ENCODE measurements at regions not wholly inside any gene's neighbourhood (a gene's known extent, or its start where the extent isn't known, plus 50 kb on each side); places are given as distances from the start of the nearest gene placed in this dataset.
A peak's percentile ranks its signal among the peaks of the same experiment; 100 is the strongest.

DNA sequence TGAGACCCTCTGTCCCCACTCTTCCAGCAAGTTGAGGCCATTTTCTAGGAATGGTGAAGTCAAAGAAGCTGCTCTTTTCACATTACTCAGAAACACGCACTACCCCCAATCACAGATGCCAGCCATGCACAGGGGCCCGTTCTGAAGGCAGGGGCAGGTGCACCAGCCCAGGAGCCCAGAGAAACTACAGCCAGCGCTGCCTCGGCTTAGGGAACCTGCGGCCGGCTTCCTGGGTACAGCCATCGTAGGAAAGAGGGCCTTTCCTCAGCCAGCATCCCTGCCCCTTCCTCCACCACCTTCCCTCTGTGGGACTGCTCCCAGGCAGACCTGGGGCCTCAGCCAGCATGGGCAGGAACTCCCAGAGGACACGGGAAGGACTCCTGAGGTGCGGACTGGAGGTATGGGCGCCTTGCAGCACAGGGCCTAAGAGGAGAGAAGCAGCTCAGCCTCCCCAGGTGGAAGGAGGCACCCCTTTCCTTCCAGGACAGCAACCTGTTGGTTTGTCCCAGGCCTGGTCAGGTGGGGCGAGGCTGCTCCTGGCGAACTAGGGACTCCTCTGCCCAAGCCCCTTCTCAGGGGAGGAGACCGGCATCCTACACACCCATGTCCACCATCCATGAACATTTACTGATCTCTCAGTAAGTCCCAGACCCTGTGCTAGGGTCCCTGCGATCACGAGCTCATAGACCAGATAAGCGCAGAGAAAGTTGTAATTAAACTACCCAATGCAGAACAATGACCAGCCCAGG is 99.0 kb upstream of the ID2 start:
- TF ChIP-seq, protein P1, sequence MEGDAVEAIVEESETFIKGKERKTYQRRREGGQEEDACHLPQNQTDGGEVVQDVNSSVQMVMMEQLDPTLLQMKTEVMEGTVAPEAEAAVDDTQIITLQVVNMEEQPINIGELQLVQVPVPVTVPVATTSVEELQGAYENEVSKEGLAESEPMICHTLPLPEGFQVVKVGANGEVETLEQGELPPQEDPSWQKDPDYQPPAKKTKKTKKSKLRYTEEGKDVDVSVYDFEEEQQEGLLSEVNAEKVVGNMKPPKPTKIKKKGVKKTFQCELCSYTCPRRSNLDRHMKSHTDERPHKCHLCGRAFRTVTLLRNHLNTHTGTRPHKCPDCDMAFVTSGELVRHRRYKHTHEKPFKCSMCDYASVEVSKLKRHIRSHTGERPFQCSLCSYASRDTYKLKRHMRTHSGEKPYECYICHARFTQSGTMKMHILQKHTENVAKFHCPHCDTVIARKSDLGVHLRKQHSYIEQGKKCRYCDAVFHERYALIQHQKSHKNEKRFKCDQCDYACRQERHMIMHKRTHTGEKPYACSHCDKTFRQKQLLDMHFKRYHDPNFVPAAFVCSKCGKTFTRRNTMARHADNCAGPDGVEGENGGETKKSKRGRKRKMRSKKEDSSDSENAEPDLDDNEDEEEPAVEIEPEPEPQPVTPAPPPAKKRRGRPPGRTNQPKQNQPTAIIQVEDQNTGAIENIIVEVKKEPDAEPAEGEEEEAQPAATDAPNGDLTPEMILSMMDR (IDR thresholded peaks at IDR 0.05), result no peak
- no peaks in the 10 kb centered on the region for H3K9me3 ChIP-seq
- H3K27ac ChIP-seq, result peak overlapping the region; percentile 93
- no peaks in the 10 kb centered on the region for H3K36me3 ChIP-seq
- H3K4me1 ChIP-seq (ENCODE audit: control insufficient read depth in 1 of 2, insufficient read depth in 1 of 2, low read depth in 1 of 2, low read length in 1 of 2), result peaks cover 29 to 32% of the 10 kb centered on the region in 2 experiments
- no peaks in the 10 kb centered on the region for H3K27me3 ChIP-seq
- H3K4me3 ChIP-seq (ENCODE audit: low read depth in 1 of 2, low read length in 1 of 2), result peak overlapping the region; percentile 57 to 69

DNA sequence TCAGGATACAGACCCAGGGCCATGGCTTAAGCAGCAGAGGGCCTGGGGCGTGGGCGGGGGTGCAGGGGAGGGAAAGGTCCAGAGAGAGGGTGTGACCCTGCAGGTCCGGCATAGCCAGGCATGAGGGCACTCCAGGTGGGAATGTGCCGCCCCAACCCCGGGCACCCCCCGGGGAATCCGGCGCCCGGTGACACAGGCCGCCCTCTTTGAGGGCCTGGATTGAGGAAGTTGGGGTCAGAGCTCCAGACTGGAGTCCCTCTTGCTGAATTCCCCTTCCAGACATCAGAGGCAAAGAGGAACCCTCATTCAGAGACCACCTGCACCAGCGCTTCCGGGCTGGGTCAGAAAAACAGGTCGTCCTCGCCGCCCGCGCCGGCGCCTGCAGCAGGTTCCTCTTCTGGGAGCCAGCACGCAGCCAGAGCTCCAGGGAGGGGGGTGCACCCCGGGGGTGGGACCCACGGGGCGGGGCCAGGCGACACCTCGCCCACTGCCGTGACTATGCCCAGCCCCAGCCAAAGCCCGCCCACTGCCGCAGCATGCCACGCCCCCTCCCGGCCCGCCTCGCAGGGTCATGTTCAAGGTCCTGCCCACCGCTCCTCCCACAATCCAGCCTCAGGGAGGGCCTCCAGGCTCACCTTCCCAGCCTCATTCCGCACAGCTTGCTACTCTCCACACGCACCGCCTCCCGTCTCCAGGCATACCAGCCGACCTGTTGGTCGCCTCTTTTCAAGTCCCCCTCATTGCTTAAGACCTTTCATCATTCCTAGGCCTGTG is 98.3 kb upstream of the ID2 start:
- H3K4me1 ChIP-seq (ENCODE audit: control insufficient read depth in 1 of 2, insufficient read depth in 1 of 2, low read depth in 1 of 2, low read length in 1 of 2), result peaks cover 29 to 32% of the 10 kb centered on the region in 2 experiments
- peak overlapping the region; percentile 93 for H3K27ac ChIP-seq
- no peaks in the 10 kb centered on the region for H3K9me3 ChIP-seq
- H3K27me3 ChIP-seq, result no peaks in the 10 kb centered on the region
- H3K36me3 ChIP-seq, result no peaks in the 10 kb centered on the region
- TF ChIP-seq, protein P1 (IDR thresholded peaks at IDR 0.05), result peak; percentile 24
- H3K4me3 ChIP-seq (ENCODE audit: low read depth in 1 of 2, low read length in 1 of 2), result peak overlapping the region; percentile 57 to 69

DNA sequence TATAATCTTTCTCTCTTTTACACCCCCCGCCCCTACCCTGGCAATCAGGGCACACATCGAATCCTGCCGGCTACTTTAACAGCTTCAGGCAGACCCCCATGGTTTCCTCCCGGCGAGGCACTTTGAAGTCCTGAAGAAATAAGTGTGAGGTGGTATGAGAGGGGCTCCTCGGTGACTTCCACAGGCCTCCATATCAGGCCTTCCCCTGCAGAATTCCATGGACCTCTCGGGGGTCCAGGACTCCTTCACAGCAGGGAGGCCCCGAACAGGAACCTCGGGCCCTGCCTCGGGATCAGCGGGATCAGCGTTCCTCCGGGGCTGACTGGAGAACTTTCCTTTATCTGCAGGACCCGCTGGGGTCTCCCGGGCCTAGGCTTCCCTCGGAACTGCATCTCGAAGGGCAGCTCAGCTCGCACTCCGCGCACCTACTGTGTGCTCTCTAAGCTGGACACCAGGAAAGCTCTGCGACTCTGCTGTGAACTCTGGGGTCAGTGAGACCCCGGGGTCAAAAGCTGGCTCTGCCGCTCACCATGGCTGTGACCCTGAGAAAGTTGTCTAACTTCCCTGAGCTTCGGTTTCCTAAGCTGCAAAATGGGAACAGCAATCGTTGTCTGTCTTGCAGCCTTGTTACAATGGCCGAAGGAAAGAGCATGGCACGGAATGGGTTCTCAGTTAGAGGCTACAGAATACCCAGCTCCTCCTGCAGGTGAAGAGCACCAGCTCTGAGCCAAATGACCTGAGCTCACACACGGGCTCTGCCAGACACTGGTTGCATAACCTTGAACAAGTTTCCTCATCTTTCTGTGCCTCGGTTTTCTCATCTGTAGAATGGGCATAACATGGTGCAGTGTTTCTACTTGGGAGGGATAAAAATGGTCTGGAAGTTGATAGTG is 97.4 kb upstream of the ID2 start:
- H3K4me3 ChIP-seq (ENCODE audit: low read depth in 1 of 2, low read length in 1 of 2), result peak overlapping the region; percentile 57 to 69
- H3K27ac ChIP-seq, result peak overlapping the region; percentile 93
- no peaks in the 10 kb centered on the region for H3K27me3 ChIP-seq
- H3K9me3 ChIP-seq, result no peaks in the 10 kb centered on the region
- peaks cover 29 to 32% of the 10 kb centered on the region in 2 experiments for H3K4me1 ChIP-seq (ENCODE audit: control insufficient read depth in 1 of 2, insufficient read depth in 1 of 2, low read depth in 1 of 2, low read length in 1 of 2)
- TF ChIP-seq, protein P1 (IDR thresholded peaks at IDR 0.05), result no peak
- no peaks in the 10 kb centered on the region for H3K36me3 ChIP-seq

DNA sequence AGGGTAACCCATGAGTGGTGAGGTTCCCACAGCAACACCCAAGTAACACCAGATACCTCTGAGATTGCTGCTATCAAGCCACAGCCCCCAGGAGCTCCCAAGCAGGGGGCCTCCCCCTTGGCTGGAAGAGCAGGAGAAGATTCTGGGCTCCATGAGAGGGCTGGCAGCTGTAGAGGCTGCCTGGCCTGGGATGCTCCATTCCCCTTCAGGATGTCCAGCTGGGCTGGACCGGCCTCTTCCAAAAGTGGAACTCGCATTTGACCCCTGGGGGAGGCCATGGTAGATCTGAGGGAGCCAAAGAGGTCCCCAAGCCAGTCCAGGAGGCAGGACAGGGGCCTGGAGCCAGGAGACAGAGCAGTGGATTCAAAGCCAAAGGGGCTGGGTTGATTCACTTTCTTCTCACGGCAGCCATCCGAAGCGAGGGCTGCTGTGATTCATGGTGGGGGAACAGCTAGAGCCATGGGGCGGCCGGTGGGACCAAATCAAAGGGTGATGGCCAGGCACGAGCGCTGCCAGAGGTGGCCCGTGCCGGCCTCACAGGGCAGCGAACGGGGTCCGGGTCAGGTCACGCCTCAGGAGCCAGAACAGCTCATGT is 95.3 kb upstream of the ID2 start:
- H3K36me3 ChIP-seq, result no peaks in the 10 kb centered on the region
- no peaks in the 10 kb centered on the region for H3K27me3 ChIP-seq
- H3K27ac ChIP-seq, result no peak overlapping the region
- no peaks in the 10 kb centered on the region for H3K9me3 ChIP-seq
- peaks cover 29 to 32% of the 10 kb centered on the region in 2 experiments for H3K4me1 ChIP-seq (ENCODE audit: control insufficient read depth in 1 of 2, insufficient read depth in 1 of 2, low read depth in 1 of 2, low read length in 1 of 2)
- TF ChIP-seq, protein P1 (IDR thresholded peaks at IDR 0.05), result no peak
- no peak overlapping the region for H3K4me3 ChIP-seq (ENCODE audit: low read depth in 1 of 2, low read length in 1 of 2)

DNA sequence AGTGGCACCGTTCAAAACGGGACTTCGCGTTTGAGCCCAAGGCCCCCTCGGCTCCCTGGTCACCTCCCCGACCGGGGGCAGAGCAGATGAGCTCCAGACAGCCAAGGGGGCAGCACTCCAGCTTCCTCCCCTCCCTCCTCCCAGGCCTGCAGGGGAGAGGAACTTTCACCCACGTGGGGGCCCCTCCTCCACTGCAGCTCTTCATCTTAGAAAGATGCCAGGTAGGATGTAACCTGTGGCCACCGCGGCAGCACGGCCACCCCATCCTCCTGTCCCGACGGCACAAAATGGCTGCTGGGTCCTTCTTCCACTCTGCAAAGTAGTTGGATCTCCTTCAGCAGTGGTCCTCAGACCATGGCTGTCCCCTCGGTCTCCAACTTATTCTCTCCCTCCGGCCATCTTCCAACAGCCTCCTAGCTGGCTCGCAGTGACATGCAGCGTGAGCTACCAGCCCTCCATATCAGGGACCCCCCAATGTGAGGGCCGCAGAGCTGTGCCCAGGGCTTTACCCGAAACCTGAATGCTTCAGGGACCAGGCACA is 94.5 kb upstream of the ID2 start:
- Histone ChIP-seq H3K27ac (no peak overlapping the region), H3K27me3 (no peaks in the 10 kb centered on the region), H3K4me3 (ENCODE audit: low read depth in 1 of 2, low read length in 1 of 2) (no peak overlapping the region), H3K36me3 (no peaks in the 10 kb centered on the region), H3K9me3 (no peaks in the 10 kb centered on the region), H3K4me1 (ENCODE audit: control insufficient read depth in 1 of 2, insufficient read depth in 1 of 2, low read depth in 1 of 2, low read length in 1 of 2) (peaks cover 27 to 29% of the 10 kb centered on the region in 2 experiments)
- TF ChIP-seq, protein P1 (IDR thresholded peaks at IDR 0.05), result no peak
